ENCODE measurements at regions not wholly inside any gene's neighbourhood (a gene's known extent, or its start where the extent isn't known, plus 50 kb on each side); places are given as distances from the start of the nearest gene placed in this dataset.
A peak's percentile ranks its signal among the peaks of the same experiment; 100 is the strongest.

- DNase-seq (ENCODE audit: extremely low read depth in 1 of 4, low spot score in 3 of 4) (no peak), FAIRE-seq (no peak), ATAC-seq (no peak)
- ChIA-PET CTCF (ENCODE audit: low intra/inter-chr PET ratio) (no interaction called here), POLR2A (interaction anchor here (0.7 to 2.4 kb wide), 2 partner anchors 9 kb away, joined by 3 to 5 read pairs; no protein-coding TSS in a partner anchor)
- Histone ChIP-seq H3K9me1 (ENCODE audit: control insufficient read depth, insufficient read depth, low read length) (no peaks in the 10 kb centered on the region), H3K4me3 (no peak overlapping the region), H4K20me1 (replicated peaks; ENCODE audit: control insufficient read depth, insufficient read depth, low read length) (no peaks in the 10 kb centered on the region), H3K79me2 (ENCODE audit: control insufficient read depth, insufficient read depth, low read length) (no peaks in the 10 kb centered on the region), H3K27ac (ENCODE audit: extremely low read depth, low read depth, low read length) (no peak overlapping the region), H3K9ac (ENCODE audit: insufficient read depth in 1 of 2, low read depth in 2 of 2, low read length in 2 of 2) (no peak overlapping the region), H3K4me2 (ENCODE audit: insufficient read depth, low read length) (no peak overlapping the region), H2AFZ (ENCODE audit: low read depth, low read length) (no peak overlapping the region), H3K9me3 (replicated peaks; ENCODE audit: control insufficient read depth, insufficient read depth, low read depth, low read length) (no peaks in the 10 kb centered on the region), H3K4me1 (replicated peaks in 1 of 2; ENCODE audit: control insufficient read depth in 2 of 2, insufficient read depth in 2 of 2, low read length in 2 of 2) (no peaks in the 10 kb centered on the region), H3K36me3 (ENCODE audit: control insufficient read depth, insufficient read depth, low read length) (no peaks in the 10 kb centered on the region), H3K27me3 (ENCODE audit: control insufficient read depth in 2 of 2, insufficient read depth in 2 of 2, low read length in 2 of 2) (no peaks in the 10 kb centered on the region)
- BruUV-seq (replicated peaks) = no TSS peak
- intact Hi-C loops (cut with micrococcal nuclease) (no loop called here), in situ Hi-C loops (cut with MboI) (no loop called here)
- no peak for TF ChIP-seq SIX5 (IDR thresholded peaks at IDR 0.05; ENCODE audit: borderline replicate concordance in 1 of 2, insufficient read depth in 1 of 2, low read depth in 1 of 2, low read length in 2 of 2)
- 0 out of 2 replicates have a peak, but pooled peaks have one; percentile 9 for TF ChIP-seq ZNF316 (IDR thresholded peaks at IDR 0.05)
- WGBS (ENCODE audit: insufficient coverage, low coverage, missing lambda C conversion rate) = 0% methylated on average over 3 of the region's 3 CpGs
These were observed 437.9 kb upstream of the SOX5 start for GRCh38 chr12:24387381-24387780.

DNA sequence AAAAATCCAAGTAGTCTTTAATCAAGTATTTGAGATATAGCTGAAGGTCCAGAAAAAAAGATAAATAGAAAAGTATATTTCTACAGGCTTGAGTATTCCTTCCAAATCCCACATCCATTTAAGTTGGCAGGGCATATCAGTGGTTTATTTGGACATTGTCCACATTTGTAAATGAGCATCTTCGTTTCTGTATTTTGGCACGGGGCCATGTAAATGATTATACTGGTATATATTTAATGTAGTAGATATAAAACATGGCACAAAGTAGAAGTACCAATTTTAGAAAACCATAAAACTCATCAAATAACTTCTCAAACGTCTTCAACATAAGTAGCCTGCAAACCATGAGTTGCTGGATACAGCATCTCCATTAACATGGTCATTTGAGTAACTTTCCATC, 437.4 kb upstream of the SOX5 start:
- Histone ChIP-seq H3K4me3 (no peak overlapping the region), H3K4me1 (replicated peaks in 1 of 2; ENCODE audit: control insufficient read depth in 2 of 2, insufficient read depth in 2 of 2, low read length in 2 of 2) (no peaks in the 10 kb centered on the region), H3K27me3 (ENCODE audit: control insufficient read depth in 2 of 2, insufficient read depth in 2 of 2, low read length in 2 of 2) (no peaks in the 10 kb centered on the region), H3K9ac (ENCODE audit: insufficient read depth in 1 of 2, low read depth in 2 of 2, low read length in 2 of 2) (no peak overlapping the region), H3K9me3 (replicated peaks; ENCODE audit: control insufficient read depth, insufficient read depth, low read depth, low read length) (no peaks in the 10 kb centered on the region), H2AFZ (ENCODE audit: low read depth, low read length) (no peak overlapping the region), H3K27ac (ENCODE audit: extremely low read depth, low read depth, low read length) (no peak overlapping the region), H3K79me2 (ENCODE audit: control insufficient read depth, insufficient read depth, low read length) (no peaks in the 10 kb centered on the region), H3K9me1 (ENCODE audit: control insufficient read depth, insufficient read depth, low read length) (no peaks in the 10 kb centered on the region), H3K36me3 (ENCODE audit: control insufficient read depth, insufficient read depth, low read length) (no peaks in the 10 kb centered on the region), H4K20me1 (replicated peaks; ENCODE audit: control insufficient read depth, insufficient read depth, low read length) (no peaks in the 10 kb centered on the region), H3K4me2 (ENCODE audit: insufficient read depth, low read length) (no peak overlapping the region)
- FAIRE-seq (no peak), ATAC-seq (no peak), DNase-seq (ENCODE audit: extremely low read depth in 1 of 4, low spot score in 3 of 4) (no peak)
- ChIA-PET POLR2A (interaction anchor here (2.4 kb wide), 1 partner anchor 9 kb away, joined by 5 read pairs; no protein-coding TSS in a partner anchor), CTCF (ENCODE audit: low intra/inter-chr PET ratio) (no interaction called here)
- intact Hi-C loops (cut with micrococcal nuclease) (no loop called here), in situ Hi-C loops (cut with MboI) (no loop called here)
- WGBS (ENCODE audit: insufficient coverage, low coverage, missing lambda C conversion rate) = 0% methylated on average over 3 of the region's 3 CpGs
- BruUV-seq (replicated peaks) = no TSS peak
- TF ChIP-seq CUX1 (CRISPR knock-in tag; IDR thresholded peaks at IDR 0.05) (no peak), HNRNPH1 (optimal IDR thresholded peaks at IDR 0.05; ENCODE audit: low read depth, low read length) (no peak), MEIS2 (IDR thresholded peaks at IDR 0.05; ENCODE audit: partially characterized antibody) (no peak), MYBL2 (IDR thresholded peaks at IDR 0.05; ENCODE audit: low read depth) (no peak), MYBL2 (CRISPR knock-in tag; IDR thresholded peaks at IDR 0.05; ENCODE audit: borderline replicate concordance) (no peak)
- TF ChIP-seq, protein P1, sequence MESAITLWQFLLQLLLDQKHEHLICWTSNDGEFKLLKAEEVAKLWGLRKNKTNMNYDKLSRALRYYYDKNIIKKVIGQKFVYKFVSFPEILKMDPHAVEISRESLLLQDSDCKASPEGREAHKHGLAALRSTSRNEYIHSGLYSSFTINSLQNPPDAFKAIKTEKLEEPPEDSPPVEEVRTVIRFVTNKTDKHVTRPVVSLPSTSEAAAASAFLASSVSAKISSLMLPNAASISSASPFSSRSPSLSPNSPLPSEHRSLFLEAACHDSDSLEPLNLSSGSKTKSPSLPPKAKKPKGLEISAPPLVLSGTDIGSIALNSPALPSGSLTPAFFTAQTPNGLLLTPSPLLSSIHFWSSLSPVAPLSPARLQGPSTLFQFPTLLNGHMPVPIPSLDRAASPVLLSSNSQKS (CRISPR knock-in tag; IDR thresholded peaks at IDR 0.05) = no peak
